ENCODE measurements at regions not wholly inside any gene's neighbourhood (a gene's known extent, or its start where the extent isn't known, plus 50 kb on each side); places are given as distances from the start of the nearest gene placed in this dataset.

GRCh38 chr10:3478153-3478552 lies 305.6 kb upstream of the PITRM1 start:
- no peak for DNase-seq

GRCh38 chr10:3477683-3478082 lies 305.1 kb upstream of the PITRM1 start:
- DNase-seq, result no peak

- DNase-seq, result no peak
These were observed 304.3 kb upstream of the PITRM1 start for GRCh38 chr10:3476640-3477448.

GRCh38 chr10:3476186-3476585 lies 303.6 kb upstream of the PITRM1 start:
- DNase-seq, result no peak

GRCh38 chr10:3475367-3475766 lies 302.8 kb upstream of the PITRM1 start:
- no peak for DNase-seq

- DNase-seq, result no peak
These were observed 301.7 kb upstream of the PITRM1 start for GRCh38 chr10:3474266-3474665.

- no peak for DNase-seq
These were observed 300.7 kb upstream of the PITRM1 start for GRCh38 chr10:3473271-3473670.

GRCh38 chr10:3472287-3473051 lies 299.9 kb upstream of the PITRM1 start:
- no peak for DNase-seq

- no peak for DNase-seq
These were observed 299.3 kb upstream of the PITRM1 start for GRCh38 chr10:3471927-3472286.

- no peak for DNase-seq
These were observed 298.9 kb upstream of the PITRM1 start for GRCh38 chr10:3471472-3471871.

GRCh38 chr10:3470191-3470590 lies 297.6 kb upstream of the PITRM1 start:
- DNase-seq, result no peak

- DNase-seq, result no peak
These were observed 297.0 kb upstream of the PITRM1 start for GRCh38 chr10:3469639-3470020.

GRCh38 chr10:3468919-3469638 lies 296.5 kb upstream of the PITRM1 start:
- DNase-seq, result no peak

GRCh38 chr10:3467052-3467951 lies 294.7 kb upstream of the PITRM1 start:
- DNase-seq, result no peak

GRCh38 chr10:3465406-3465891 lies 292.9 kb upstream of the PITRM1 start:
- no peak for DNase-seq

GRCh38 chr10:3464760-3465405 lies 292.3 kb upstream of the PITRM1 start:
- peak; percentile 21 for DNase-seq

- peak; percentile 5 for DNase-seq
These were observed 288.0 kb upstream of the PITRM1 start for GRCh38 chr10:3460420-3461128.

GRCh38 chr10:3455385-3456334 lies 283.1 kb upstream of the PITRM1 start:
- DNase-seq, result no peak

- DNase-seq, result no peak
These were observed 280.2 kb upstream of the PITRM1 start for GRCh38 chr10:3452683-3453361.
